PC-3 (cell line): ENCODE measurements at regions not wholly inside any gene's neighbourhood (a gene's known extent, or its start where the extent isn't known, plus 50 kb on each side); places are given as distances from the start of the nearest gene placed in this dataset.

Source experiments
- EZH2phosphoT487 ChIP-seq: fragments of 300-600 bp; sonication (generic); IDR thresholded peaks from 2 replicates; pipeline ENCODE4 v1.6.1; 2018; ENCODE audit warnings: mild to moderate bottlenecking, antibody characterized with exemption, low read length, borderline replicate concordance
- TF ChIP-seq, protein P1 (sequence below): fragments of 300-600 bp; sonication (generic); conservative IDR thresholded peaks from 2 replicates; pipeline ENCODE4 v1.5.1; 2017; ENCODE audit warnings: antibody characterized with exemption, low read depth, mild to moderate bottlenecking, low read length

DNA sequence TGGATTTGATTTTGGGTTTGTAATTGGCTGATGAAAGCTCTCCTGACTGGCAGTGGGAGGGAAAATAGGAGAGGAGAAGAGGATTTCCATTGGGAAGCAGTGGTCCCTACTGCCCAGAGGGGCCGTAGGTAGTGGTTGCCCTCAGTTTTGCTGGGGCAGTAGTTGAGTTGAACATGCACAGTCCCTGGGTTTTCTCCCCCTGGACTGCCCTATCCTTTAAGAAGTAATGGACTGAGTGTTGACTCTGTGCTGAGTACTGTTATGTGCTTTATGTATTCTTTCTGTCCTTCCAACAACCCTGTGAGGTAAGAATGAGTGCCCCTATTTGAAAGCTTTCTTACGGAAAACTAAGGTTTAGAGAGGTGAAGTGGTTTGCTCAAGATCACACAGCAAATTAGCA lies 111.2 kb upstream of the RPS23 start:
- TF ChIP-seq, protein P1, sequence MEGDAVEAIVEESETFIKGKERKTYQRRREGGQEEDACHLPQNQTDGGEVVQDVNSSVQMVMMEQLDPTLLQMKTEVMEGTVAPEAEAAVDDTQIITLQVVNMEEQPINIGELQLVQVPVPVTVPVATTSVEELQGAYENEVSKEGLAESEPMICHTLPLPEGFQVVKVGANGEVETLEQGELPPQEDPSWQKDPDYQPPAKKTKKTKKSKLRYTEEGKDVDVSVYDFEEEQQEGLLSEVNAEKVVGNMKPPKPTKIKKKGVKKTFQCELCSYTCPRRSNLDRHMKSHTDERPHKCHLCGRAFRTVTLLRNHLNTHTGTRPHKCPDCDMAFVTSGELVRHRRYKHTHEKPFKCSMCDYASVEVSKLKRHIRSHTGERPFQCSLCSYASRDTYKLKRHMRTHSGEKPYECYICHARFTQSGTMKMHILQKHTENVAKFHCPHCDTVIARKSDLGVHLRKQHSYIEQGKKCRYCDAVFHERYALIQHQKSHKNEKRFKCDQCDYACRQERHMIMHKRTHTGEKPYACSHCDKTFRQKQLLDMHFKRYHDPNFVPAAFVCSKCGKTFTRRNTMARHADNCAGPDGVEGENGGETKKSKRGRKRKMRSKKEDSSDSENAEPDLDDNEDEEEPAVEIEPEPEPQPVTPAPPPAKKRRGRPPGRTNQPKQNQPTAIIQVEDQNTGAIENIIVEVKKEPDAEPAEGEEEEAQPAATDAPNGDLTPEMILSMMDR: no peak
- no peak for TF ChIP-seq EZH2phosphoT487
